Prostate gland (tissue), 2 donors: ENCODE measurements at regions not wholly inside any gene's neighbourhood (a gene's known extent, or its start where the extent isn't known, plus 50 kb on each side); places are given as distances from the start of the nearest gene placed in this dataset.
"Not testable (repeated sequence)": the region's sequence is repeated elsewhere in the genome, so short reads cannot be mapped to it uniquely, and the experiment has no call there.

ENCODE experiments used
- DNase-seq: peaks from one replicate; pipeline ENCODE4 v3.0.0-alpha.2; 2019; ENCODE audit warnings: low spot score
- H3K27ac ChIP-seq, 2 donors: fragments of 200-600 bp; sonication (generic); 2 replicates each; pipeline ENCODE4 v1.5.1; 2017 to 2019
- H3K27me3 ChIP-seq: fragments of 200-600 bp; sonication (generic); replicated peaks from 2 replicates; pipeline ENCODE4 v1.5.1; 2019; ENCODE audit not compliant: insufficient read depth
- H3K36me3 ChIP-seq, 2 donors: fragments of 200-600 bp; sonication (generic); 1 replicate in 1 of 2; 2 replicates in 1 of 2; pipeline versions ENCODE4 v1.5.1 to v1.8.1; 2017 to 2019
- H3K4me1 ChIP-seq: fragments of 200-600 bp; sonication (generic); replicated peaks from 2 replicates; pipeline ENCODE4 v1.5.1; 2019
- H3K4me3 ChIP-seq, 2 donors: fragments of 200-600 bp; sonication (generic); 2 replicates each; pipeline ENCODE4 v1.5.1; 2017 to 2019
- H3K9me3 ChIP-seq: fragments of 200-600 bp; sonication (generic); 2 replicates; pipeline ENCODE4 v1.5.1; 2017
- POLR2A ChIP-seq: fragments of 450-650 bp; IDR thresholded peaks from one replicate; pipeline ENCODE4 v1.6.1; 2016; ENCODE audit warnings: antibody characterized with exemption, mild to moderate bottlenecking
- POLR2AphosphoS5 ChIP-seq: sonication (generic); formaldehyde crosslinking; IDR thresholded peaks from one replicate; pipeline ENCODE4 v1.6.1; 2017; ENCODE audit warnings: antibody characterized with exemption
- WGBS: methylation state at CpG from one replicate; pipeline ENCODE4 v1.1.5; 2018; 5-methylcytosine and 5-hydroxymethylcytosine counted together
- intact Hi-C: fragments of 100-400 bp; cut with DNase I; formaldehyde crosslinking; loops from one replicate; pipeline ENCODE4 v1.14.2; 2022
- TF ChIP-seq, protein P1 (sequence below), 4 experiments: fragments of 200-600 bp in 2 of 4; fragments of 450-650 bp in 2 of 4; sonication (generic) in 2 of 4; IDR thresholded peaks; 1 replicate in 3 of 4; 2 replicates in 1 of 4; pipeline ENCODE4 v1.5.1; 2016 to 2019; ENCODE audit warnings: antibody characterized with exemption in 4 of 4, mild to moderate bottlenecking in 2 of 4, moderate library complexity in 2 of 4

DNA sequence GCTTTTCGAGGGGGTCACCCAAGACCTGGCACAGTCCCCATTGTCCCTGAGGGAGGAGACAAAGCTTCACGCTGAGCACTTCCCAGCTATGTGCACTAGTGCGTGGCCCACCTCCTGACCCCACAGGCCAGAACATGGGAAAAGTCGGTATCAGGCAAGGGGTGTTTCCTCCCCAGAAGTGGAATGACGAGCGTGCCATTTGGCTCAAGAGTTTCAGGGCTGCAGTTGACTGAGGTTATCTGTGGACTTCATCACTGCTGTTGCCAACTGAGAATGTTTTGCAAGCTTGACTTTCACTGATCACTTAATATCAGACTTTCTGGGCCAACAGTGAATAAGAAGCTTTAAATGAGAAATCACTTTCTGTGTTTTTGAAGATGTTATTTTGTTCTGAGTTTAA lies 137.0 kb upstream of the AFDN start:
- TF ChIP-seq, protein P1, sequence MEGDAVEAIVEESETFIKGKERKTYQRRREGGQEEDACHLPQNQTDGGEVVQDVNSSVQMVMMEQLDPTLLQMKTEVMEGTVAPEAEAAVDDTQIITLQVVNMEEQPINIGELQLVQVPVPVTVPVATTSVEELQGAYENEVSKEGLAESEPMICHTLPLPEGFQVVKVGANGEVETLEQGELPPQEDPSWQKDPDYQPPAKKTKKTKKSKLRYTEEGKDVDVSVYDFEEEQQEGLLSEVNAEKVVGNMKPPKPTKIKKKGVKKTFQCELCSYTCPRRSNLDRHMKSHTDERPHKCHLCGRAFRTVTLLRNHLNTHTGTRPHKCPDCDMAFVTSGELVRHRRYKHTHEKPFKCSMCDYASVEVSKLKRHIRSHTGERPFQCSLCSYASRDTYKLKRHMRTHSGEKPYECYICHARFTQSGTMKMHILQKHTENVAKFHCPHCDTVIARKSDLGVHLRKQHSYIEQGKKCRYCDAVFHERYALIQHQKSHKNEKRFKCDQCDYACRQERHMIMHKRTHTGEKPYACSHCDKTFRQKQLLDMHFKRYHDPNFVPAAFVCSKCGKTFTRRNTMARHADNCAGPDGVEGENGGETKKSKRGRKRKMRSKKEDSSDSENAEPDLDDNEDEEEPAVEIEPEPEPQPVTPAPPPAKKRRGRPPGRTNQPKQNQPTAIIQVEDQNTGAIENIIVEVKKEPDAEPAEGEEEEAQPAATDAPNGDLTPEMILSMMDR (IDR thresholded peaks at IDR 0.05), result no peak
- no peak for TF ChIP-seq POLR2AphosphoS5
- TF ChIP-seq POLR2A, result no peak

DNA sequence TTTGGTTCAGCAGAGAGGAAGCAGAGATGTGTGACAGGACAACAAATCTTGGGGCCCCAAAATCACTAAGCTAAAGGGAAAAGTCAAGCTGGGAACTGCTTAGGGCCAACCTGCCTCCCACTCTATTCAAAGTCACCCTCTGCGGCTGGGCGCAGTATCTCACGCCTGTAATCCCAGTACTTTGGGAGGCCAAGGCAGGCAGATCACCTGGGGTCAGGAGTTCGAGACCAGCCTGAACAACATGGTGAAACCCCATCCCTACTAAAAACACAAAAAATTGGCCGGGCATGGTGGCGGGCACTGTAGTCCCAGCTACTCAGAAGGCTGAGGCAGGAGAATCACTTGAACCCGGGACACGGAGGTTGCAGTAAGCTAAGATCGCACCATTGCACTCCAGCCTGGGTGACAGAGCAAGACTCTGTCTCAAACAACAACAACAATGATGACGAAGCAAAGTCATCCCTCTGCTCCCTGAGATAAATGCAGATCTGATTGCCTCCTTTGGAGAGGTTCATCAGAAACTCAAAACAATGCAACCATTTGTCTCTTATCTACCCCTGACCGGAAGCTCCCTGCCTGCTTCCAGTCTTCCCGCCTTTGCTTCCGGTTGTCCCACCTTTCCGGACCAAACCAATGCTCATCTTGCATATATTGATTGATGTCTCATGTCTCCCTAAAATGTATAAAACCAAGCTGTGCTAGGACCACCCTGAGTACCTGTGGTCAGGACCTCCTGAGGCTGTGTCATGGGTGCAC lies 136.4 kb upstream of the AFDN start:
- intact Hi-C loops, DNase-seq, H3K4me3 ChIP-seq, H3K27ac ChIP-seq, H3K4me1 ChIP-seq, H3K36me3 ChIP-seq, H3K9me3 ChIP-seq, H3K27me3 ChIP-seq: not testable (repeated sequence)
- WGBS, result 94% methylated on average over 14 of the region's 14 CpGs

More for the DNA sequence above, 137.0 kb upstream of the AFDN start:
- Histone ChIP-seq H3K27ac (no peak overlapping the region), H3K27me3 (no peaks in the 10 kb centered on the region), H3K9me3 (no peaks in the 10 kb centered on the region), H3K36me3 (no peaks in the 10 kb centered on the region), H3K4me3 (no peak overlapping the region), H3K4me1 (no peaks in the 10 kb centered on the region)
- DNase-seq, result no peak
- intact Hi-C loops, result no loop called here
- 81% methylated on average over 6 of the region's 6 CpGs for WGBS

DNA sequence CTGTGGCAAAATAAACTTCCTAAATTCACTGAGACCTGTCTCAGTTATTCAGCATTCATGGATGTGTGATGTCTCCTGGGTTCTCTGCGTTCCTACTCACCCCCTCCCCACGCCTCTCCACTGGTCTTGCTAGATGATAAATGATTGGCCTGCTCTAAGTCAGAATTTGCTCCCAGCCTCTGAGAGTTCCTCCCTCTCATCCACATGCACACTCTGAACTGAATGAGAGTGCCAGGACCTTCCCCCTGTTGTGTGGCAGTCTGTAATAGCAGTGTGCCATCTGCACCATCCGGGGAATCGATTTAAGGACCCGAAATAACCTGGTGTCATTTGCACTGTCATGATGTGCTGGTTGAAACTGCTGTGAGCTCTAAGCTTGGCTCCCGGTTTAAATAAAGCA lies 135.8 kb upstream of the AFDN start:
- no peaks in the 10 kb centered on the region for H3K27me3 ChIP-seq
- H3K4me3 ChIP-seq, result no peak overlapping the region
- TF ChIP-seq, protein P1 (IDR thresholded peaks at IDR 0.05), result no peak
- no peak for TF ChIP-seq POLR2A
- TF ChIP-seq POLR2AphosphoS5, result no peak
- H3K36me3 ChIP-seq, result no peaks in the 10 kb centered on the region
- H3K4me1 ChIP-seq, result no peaks in the 10 kb centered on the region
- no peaks in the 10 kb centered on the region for H3K9me3 ChIP-seq
- no peak overlapping the region for H3K27ac ChIP-seq
- no peak for DNase-seq
- intact Hi-C loops, result no loop called here
- WGBS, result 88% methylated on average over 6 of the region's 6 CpGs

DNA sequence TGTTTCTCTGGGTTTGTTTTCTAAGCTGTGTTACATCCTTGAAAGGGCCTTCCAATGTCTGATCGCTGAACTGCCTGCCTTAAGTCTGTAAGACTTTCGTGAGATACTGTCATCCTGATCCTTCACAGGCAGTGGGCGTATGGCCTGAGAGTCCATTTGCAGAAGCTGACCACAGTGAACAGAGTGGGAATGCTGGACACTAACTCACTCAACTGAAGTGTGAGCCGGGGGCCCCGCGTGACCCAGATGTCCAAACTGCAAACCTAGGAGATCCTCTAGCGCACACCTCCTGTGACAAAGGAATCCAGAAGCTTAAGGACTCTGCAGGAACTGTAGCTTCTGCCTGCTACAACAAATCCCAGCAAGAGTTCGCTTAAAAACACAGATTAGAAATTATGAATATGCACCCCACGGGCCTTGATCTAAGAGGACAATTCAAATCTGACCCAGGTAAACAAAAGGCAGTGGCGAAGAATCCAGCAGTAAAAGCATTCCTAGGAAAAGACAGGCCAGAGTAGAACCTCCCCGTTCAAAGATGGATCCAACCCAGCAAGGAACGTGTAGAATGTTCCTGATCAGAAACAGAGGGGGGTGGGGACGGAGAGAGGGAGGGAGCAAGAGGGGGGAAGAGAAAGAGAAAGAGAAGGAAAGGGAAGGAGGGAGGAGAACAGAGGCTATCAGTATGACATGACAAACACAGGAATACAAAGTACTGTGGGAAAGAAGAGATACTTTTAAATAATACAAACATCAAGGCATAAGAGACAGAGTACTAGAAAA lies 135.0 kb upstream of the AFDN start:
- no peak overlapping the region for H3K4me3 ChIP-seq
- no peak for TF ChIP-seq POLR2AphosphoS5
- TF ChIP-seq POLR2A, result no peak
- TF ChIP-seq, protein P1 (IDR thresholded peaks at IDR 0.05), result no peak
- DNase-seq, result no peak
- 90% methylated on average over 13 of the region's 13 CpGs for WGBS
- no peaks in the 10 kb centered on the region for H3K36me3 ChIP-seq
- intact Hi-C loops, result no loop called here
- no peak overlapping the region for H3K27ac ChIP-seq
- no peaks in the 10 kb centered on the region for H3K4me1 ChIP-seq
- H3K9me3 ChIP-seq, result no peaks in the 10 kb centered on the region
- H3K27me3 ChIP-seq, result no peaks in the 10 kb centered on the region

DNA sequence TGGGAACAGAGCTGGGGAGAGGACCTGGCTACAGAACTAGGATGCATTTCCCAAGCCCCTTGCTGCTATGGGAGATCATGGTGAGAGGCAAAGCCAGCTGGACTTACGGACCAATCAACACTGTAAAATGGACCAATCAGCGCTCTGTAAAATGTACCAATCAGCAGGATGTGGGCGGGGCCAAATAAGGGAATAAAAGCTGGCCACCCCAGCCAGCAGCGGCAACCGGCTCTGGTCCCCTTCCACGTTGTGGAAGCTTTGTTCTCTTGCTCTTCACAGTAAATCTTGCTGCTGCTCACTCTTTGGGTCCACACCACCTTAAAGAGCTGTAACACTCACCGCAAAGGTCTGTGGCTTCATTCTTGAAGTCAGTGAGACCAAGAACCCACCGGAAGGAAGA lies 133.2 kb upstream of the AFDN start:
- H3K27ac ChIP-seq, H3K9me3 ChIP-seq, DNase-seq, H3K4me1 ChIP-seq, intact Hi-C loops, H3K27me3 ChIP-seq, H3K36me3 ChIP-seq, H3K4me3 ChIP-seq: not testable (repeated sequence)
- 92% methylated on average over 8 of the region's 8 CpGs for WGBS

DNA sequence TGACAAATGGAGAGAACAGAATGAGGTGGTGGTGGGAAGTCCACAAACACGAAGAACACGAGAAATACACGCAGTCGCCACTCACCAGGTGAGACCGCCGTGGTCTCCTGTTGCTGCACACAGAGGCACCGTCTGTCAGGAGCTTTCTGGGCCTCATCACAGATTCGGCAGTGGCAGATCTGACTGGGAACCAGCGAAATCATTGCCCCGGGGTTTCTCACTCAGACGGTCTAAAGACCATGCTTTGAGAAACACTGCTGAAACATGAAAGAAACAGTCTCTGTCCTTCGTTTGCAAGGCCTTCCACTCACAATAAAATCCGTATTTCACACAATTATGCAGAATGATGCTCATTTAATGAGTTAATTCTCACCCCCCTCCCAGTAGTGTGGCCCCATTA lies 130.9 kb upstream of the AFDN start:
- intact Hi-C loops, result no loop called here
- Histone ChIP-seq H3K36me3 (no peaks in the 10 kb centered on the region), H3K4me1 (no peaks in the 10 kb centered on the region), H3K27ac (no peak overlapping the region), H3K27me3 (no peaks in the 10 kb centered on the region), H3K4me3 (no peak overlapping the region), H3K9me3 (no peaks in the 10 kb centered on the region)
- TF ChIP-seq POLR2AphosphoS5, result no peak
- TF ChIP-seq, protein P1 (IDR thresholded peaks at IDR 0.05), result no peak
- no peak for TF ChIP-seq POLR2A
- WGBS, result 96% methylated on average over 13 of the region's 13 CpGs
- DNase-seq, result no peak
